Memory B cell (primary cell): ENCODE measurements at regions not wholly inside any gene's neighbourhood (a gene's known extent, or its start where the extent isn't known, plus 50 kb on each side); places are given as distances from the start of the nearest gene placed in this dataset.
"Not testable (repeated sequence)": the region's sequence is repeated elsewhere in the genome, so short reads cannot be mapped to it uniquely, and the experiment has no call there.

Source experiments
- ATAC-seq: fragments of 150-1000 bp; cut with Tn5 transposase; 2 replicates; pipeline ENCODE4 v1.10.0; 2021; ENCODE audit warnings: low read depth, mild to moderate bottlenecking, moderate library complexity
- DNase-seq, 2 donors: peaks; one replicate each; pipeline ENCODE4 v3.0.0; 2022; ENCODE audit warnings: low spot score in 2 of 2
- H3K27ac Mint-ChIP-seq: one replicate; pipeline ENCODE4 v1.8.0; 2022; ENCODE audit warnings: mild to moderate bottlenecking, moderate library complexity, mixed read lengths
- H3K27me3 Mint-ChIP-seq: one replicate; pipeline ENCODE4 v1.8.0; 2022; ENCODE audit warnings: mixed read lengths
- H3K36me3 Mint-ChIP-seq: one replicate; pipeline ENCODE4 v1.8.0; 2022; ENCODE audit warnings: mild to moderate bottlenecking, mixed read lengths
- H3K4me1 Mint-ChIP-seq: one replicate; pipeline ENCODE4 v1.8.0; 2022; ENCODE audit warnings: mixed read lengths
- H3K4me3 Mint-ChIP-seq: one replicate; pipeline ENCODE4 v1.8.0; 2022; ENCODE audit warnings: mild to moderate bottlenecking, moderate library complexity, mixed read lengths
- H3K9me3 Mint-ChIP-seq: one replicate; pipeline ENCODE4 v1.8.0; 2022; ENCODE audit warnings: mixed read lengths

- no peak for DNase-seq
- Mint-ChIP-seq H3K9me3 (no peaks in the 10 kb centered on the region), H3K4me1 (peaks cover 25% of the 10 kb centered on the region), H3K27ac (no peak overlapping the region), H3K27me3 (peaks cover 11% of the 10 kb centered on the region), H3K4me3 (no peak overlapping the region), H3K36me3 (no peaks in the 10 kb centered on the region)
- no peak for ATAC-seq
Observed at GRCh38 chr10:5576780-5577624, 52.2 kb downstream of the CALML3 start.

GRCh38 chr10:5580038-5580428 is 55.3 kb downstream of the CALML3 start:
- H3K4me1 Mint-ChIP-seq = peaks cover 38% of the 10 kb centered on the region
- not testable (repeated sequence) for ATAC-seq, H3K36me3 Mint-ChIP-seq, H3K4me3 Mint-ChIP-seq, H3K27me3 Mint-ChIP-seq, DNase-seq, H3K27ac Mint-ChIP-seq, H3K9me3 Mint-ChIP-seq

- Mint-ChIP-seq H3K27me3 (peaks cover 8% of the 10 kb centered on the region), H3K9me3 (no peaks in the 10 kb centered on the region), H3K4me3 (peak overlapping the region; percentile 66), H3K36me3 (no peaks in the 10 kb centered on the region), H3K4me1 (peaks cover 31% of the 10 kb centered on the region), H3K27ac (peak overlapping the region; percentile 24)
- DNase-seq = no peak
- ATAC-seq = peak; percentile 75
Observed at GRCh38 chr10:5581670-5582566, 57.2 kb downstream of the CALML3 start.

- peak overlapping the region; percentile 83 for H3K27ac Mint-ChIP-seq
Observed at GRCh38 chr10:5582736-5583135, 58.0 kb downstream of the CALML3 start.

GRCh38 chr10:5583525-5584175 is 58.9 kb downstream of the CALML3 start:
- Mint-ChIP-seq H3K27ac (peak overlapping the region; percentile 83), H3K4me3 (peak overlapping the region; percentile 27), H3K36me3 (no peaks in the 10 kb centered on the region), H3K4me1 (peaks cover 29% of the 10 kb centered on the region), H3K27me3 (peaks cover 10% of the 10 kb centered on the region), H3K9me3 (no peaks in the 10 kb centered on the region)
- DNase-seq = no peak
- peak; percentile 62 for ATAC-seq

More at GRCh38 chr10:5582736-5583135, 58.0 kb downstream of the CALML3 start:
- DNase-seq = no peak
- no peaks in the 10 kb centered on the region for H3K9me3 Mint-ChIP-seq
- H3K27me3 Mint-ChIP-seq = peaks cover 8% of the 10 kb centered on the region
- H3K4me3 Mint-ChIP-seq = peak overlapping the region; percentile 66
- no peaks in the 10 kb centered on the region for H3K36me3 Mint-ChIP-seq
- ATAC-seq = peak; percentile 49
- H3K4me1 Mint-ChIP-seq = peaks cover 29% of the 10 kb centered on the region

GRCh38 chr10:5584895-5585516 is 60.2 kb downstream of the CALML3 start:
- Mint-ChIP-seq H3K27me3 (peaks cover 18% of the 10 kb centered on the region), H3K4me1 (peaks cover 29% of the 10 kb centered on the region), H3K36me3 (no peaks in the 10 kb centered on the region), H3K4me3 (no peak overlapping the region), H3K9me3 (no peaks in the 10 kb centered on the region), H3K27ac (no peak overlapping the region)
- DNase-seq (no peak), ATAC-seq (no peak)

GRCh38 chr10:5585517-5586206 is 60.9 kb downstream of the CALML3 start:
- no peak for ATAC-seq
- no peaks in the 10 kb centered on the region for H3K9me3 Mint-ChIP-seq

GRCh38 chr10:5587151-5588079 is 62.7 kb downstream of the CALML3 start:
- Mint-ChIP-seq H3K4me3 (no peak overlapping the region), H3K9me3 (no peaks in the 10 kb centered on the region), H3K27ac (no peak overlapping the region), H3K27me3 (peaks cover 28% of the 10 kb centered on the region), H3K36me3 (no peaks in the 10 kb centered on the region), H3K4me1 (peaks cover 15% of the 10 kb centered on the region)
- DNase-seq (no peak), ATAC-seq (no peak)

More at GRCh38 chr10:5585517-5586206, 60.9 kb downstream of the CALML3 start:
- H3K27ac Mint-ChIP-seq = no peak overlapping the region
- no peak overlapping the region for H3K4me3 Mint-ChIP-seq
- H3K36me3 Mint-ChIP-seq = no peaks in the 10 kb centered on the region
- DNase-seq = no peak
- H3K27me3 Mint-ChIP-seq = peaks cover 18% of the 10 kb centered on the region
- peaks cover 29% of the 10 kb centered on the region for H3K4me1 Mint-ChIP-seq

- no peak overlapping the region for H3K27ac Mint-ChIP-seq
- no peak overlapping the region for H3K4me3 Mint-ChIP-seq
- H3K27me3 Mint-ChIP-seq = peaks cover 30% of the 10 kb centered on the region
- H3K4me1 Mint-ChIP-seq = peaks cover 12% of the 10 kb centered on the region
- ATAC-seq (no peak), DNase-seq (no peak)
- H3K9me3 Mint-ChIP-seq = no peaks in the 10 kb centered on the region
- H3K36me3 Mint-ChIP-seq = no peaks in the 10 kb centered on the region
Observed at GRCh38 chr10:5588080-5588453, 63.3 kb downstream of the CALML3 start.

- Mint-ChIP-seq H3K27ac (no peak overlapping the region), H3K4me1 (peaks cover 8% of the 10 kb centered on the region), H3K4me3 (no peak overlapping the region), H3K27me3 (peaks cover 30% of the 10 kb centered on the region), H3K9me3 (no peaks in the 10 kb centered on the region), H3K36me3 (no peaks in the 10 kb centered on the region)
- ATAC-seq = no peak
- DNase-seq = no peak
Observed at GRCh38 chr10:5588603-5589002, 63.8 kb downstream of the CALML3 start.
